ENCODE measurements at regions not wholly inside any gene's neighbourhood (a gene's known extent, or its start where the extent isn't known, plus 50 kb on each side); places are given as distances from the start of the nearest gene placed in this dataset.

DNA sequence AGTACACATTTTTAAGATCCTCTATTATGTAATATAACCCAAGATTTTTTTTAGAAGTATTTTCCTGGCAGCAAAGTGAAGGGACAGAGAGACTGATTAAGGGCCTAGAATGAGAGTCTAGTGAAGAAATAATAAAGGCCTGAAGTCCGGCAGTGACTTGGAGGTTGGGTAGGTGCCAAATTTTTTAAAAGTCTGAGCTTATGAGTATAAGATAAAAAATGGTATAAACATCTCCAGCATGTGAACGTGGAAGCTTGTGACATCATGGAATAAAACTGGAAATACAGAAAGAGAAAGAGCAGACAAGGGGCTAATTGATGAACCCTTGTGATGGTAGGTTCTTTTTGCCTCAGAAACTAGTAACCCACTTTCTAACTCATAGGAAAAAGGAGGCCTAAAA, 174.6 kb downstream of the SUCLA2 start:
- peak; percentile 76 for DNase-seq

DNA sequence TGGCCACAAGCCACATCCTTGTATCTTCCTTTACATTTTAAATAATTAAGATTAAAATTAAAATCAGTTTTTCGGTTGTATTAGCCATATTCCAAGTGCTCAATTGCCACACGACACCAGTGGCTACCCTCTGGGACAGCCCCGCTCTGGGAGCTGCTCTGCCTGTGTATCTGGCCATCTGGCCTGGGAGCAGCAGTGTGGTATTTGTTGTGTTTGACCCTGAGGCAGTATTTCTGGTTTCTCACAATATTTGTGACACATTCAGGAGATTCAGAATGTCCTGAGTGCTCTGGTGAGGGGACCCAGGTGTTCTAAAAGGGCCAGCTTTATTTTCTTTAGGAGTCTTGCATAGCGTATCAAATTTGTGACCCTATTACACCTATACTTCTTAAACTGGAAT, 179.0 kb downstream of the SUCLA2 start:
- no peak for DNase-seq

DNA sequence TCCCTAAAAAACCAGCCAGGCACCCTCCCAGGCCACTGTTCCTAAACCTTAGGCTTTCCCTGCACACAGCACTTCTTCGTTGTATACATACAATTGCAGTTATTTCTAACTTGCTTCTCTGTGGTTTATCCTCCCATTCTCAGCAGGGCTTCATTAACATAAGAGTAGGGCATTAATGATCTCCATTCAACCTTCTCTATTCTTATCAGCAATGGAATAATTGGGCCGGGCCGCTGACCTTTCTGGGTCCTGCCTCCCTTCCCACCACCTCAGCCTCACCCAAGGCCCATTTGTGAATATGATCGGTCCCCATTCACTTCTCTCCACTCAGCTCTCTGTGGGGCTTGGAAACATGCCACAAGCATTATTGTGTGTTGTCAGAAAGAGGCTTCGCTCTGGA, 184.2 kb downstream of the SUCLA2 start:
- DNase-seq: no peak

DNA sequence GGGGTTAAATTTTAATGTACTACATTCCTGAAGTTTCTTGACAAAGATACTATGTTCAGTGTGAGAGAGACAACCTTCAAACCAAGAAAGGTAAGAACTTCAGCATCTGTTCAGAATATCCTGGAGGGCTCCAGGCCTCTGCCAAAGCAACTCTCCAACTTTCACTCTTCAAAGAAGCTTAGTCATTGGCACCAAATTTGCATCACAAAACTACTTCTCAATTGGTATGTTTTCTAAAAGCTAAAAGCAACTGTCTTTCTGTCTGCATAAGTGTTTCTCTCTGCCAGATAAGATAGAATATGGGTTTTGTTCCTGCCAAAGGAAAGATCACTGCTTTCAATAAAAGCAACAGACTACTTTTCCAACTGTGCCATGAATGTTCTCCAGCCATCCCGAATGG, 187.4 kb downstream of the SUCLA2 start:
- no peak for DNase-seq

DNA sequence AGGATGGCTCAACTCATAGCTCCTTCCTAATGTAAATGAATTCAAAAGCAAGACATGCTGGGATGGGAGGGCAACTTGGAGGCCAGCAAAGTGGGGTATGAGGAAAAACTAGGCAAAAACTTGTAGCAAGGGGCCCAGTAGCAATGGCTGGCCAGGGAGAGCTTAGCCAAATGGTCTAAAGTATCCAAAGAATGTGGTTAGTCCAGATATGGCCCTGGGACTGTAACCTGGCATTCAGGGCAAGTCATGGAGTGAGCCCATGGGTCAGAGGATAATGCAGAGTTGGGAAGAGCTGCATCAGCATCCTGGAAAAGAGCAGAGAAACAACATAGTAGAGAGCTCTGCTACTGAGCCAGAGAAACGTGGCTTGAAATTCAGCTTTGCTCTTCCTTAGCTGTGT, 191.7 kb downstream of the SUCLA2 start:
- DNase-seq: no peak

DNA sequence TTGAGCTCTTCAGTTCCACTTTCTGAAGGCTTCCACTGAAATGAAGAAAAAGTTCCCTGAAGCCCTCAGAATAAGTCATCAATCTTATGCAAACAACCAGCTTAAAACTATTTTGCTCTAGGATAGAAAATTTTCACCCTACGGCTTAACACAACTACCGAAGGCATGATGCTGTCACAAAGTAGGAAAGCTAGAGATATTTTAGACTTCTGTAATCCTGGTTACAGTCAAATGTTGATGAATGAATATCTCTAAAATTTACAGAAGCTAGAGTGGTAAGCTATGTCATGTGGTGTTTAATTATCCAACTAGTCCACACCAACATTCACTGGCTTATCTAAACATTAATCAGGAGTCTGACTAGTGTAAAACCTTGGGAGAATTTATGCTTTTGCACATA, 197.9 kb downstream of the SUCLA2 start:
- no peak for DNase-seq

DNA sequence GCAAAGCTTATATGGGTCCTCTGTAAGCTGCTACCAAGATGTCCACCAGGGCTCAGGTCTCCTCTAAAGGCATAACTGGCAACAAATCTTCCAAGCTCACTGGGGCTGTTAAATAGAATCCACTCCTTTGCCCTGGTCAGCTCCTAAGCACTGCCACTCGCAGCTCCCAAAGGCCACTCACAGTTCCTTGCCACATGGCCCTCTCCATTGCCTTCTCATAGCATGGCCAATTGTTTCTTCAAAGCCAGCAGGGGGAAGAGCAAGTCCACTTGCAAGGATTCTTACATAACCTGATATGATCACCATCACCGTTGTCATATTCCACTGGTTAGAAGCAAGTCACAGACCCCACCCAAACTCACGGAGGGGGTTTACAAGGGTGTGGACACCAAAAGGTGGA, 199.5 kb downstream of the SUCLA2 start:
- no peak for DNase-seq

DNA sequence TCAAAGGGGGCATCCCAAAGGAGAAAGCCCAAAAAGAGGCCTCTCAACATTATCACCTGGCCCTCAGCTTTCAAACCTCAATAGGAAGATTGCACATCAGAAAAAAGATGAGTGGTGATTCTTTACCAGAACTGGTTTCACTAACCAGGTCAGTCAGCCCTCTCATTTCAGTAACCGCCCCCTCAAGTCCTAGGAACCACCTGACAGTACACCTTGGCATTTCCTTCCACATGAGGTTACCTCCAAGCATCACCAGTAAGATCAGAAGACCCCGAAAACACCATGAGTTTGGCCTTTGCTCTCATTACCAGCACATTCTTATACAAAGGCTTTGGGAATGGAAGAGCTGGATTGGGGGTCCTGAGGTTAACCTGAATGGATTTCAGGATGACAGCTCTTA, 200.5 kb downstream of the SUCLA2 start:
- DNase-seq: no peak

DNA sequence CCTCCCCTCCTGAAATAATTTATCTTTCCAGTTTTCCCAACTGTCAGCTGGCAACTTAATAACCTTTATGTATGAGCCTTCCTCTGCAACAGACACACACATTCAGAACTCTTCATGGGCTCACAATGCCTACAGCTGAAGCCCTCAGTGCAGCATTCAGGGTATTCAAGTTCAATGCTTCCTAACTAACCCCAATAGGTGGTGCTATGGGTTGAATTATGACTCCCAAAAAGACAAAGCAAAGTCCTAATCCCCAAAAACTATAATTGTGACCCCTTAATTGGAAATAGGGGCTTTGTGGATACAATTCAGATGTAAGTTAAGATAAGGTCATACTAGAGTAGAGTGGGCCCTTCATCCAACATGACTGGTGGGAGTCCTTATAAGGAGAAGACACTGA, 202.2 kb downstream of the SUCLA2 start:
- peak; percentile 50 for DNase-seq

DNA sequence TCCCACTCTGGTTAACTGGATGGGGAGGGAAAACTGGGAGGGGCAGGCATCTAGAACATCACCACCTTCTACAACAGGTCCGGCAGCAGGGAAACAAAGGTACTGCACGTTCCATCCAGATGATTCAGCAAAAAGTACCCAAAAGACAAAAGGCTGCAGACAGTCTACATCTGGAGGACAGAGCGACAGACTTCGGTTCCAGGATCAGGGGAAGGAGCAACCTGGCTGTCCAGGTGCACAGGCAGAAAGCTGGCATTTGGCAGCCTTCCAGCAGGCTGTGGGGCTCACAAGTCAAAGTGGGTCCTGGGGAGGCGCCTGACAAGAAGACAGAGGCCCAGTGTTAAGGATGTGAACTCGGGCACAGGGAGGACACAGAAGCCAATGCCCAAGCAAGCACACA, 202.9 kb downstream of the SUCLA2 start:
- DNase-seq: no peak

DNA sequence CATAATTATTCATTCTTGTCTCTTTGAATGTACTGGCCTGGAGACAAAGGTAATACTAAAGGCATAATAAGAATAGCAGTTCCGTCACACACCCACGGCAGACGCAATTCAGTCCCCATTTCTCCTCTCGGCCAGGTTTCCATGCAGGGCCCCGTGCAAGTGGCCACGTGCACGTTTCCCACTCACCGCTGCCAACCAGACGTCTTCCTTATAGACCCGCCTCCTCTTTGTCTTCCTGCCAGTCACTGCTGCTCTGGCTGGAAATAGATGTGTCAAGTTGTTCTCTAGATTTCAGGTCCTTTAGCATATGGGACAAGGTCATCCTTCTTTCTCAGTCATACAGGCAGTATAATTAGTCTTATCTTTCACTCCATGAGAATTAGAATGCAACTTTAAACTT, 204.3 kb downstream of the SUCLA2 start:
- DNase-seq: no peak

DNA sequence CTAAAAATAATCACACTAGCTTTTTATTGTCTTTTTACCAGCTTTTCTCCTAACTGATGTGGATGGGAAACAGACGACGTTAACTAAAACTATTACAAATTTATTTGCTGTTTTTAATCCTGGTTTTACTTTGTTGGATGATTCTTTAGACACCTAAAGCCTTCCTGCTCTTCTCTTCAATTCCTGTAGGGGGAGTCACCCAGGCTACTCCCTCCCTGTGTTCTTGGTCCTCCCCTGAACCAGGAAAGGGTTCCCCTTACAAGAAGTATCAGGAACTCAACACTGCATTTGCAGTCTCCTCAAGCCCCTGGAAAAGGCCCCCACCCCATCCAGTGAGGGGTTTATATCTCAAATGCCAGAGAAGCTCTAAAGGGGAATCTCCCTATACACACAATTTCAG, 206.1 kb downstream of the SUCLA2 start:
- peak; percentile 20 for DNase-seq

DNA sequence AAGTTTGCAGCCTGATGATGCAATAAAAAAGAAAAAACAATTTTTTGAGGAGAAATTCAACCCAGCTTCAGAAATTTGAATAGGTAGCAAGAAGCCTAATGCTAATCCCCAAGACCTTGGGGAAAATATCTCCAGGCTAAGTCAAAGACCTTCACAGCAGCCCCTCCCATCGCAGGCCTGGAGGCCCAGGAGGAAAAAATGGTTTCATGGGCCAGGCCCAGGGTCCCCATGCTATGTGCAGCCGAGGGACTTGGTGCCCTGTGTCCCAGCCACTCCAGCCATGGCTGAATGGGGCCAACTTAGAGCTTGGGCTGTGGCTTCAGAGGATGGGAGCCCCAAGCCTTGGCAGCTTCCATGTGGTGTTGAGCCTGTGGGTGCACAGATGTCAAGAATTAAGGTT, 210.3 kb downstream of the SUCLA2 start:
- DNase-seq: no peak

DNA sequence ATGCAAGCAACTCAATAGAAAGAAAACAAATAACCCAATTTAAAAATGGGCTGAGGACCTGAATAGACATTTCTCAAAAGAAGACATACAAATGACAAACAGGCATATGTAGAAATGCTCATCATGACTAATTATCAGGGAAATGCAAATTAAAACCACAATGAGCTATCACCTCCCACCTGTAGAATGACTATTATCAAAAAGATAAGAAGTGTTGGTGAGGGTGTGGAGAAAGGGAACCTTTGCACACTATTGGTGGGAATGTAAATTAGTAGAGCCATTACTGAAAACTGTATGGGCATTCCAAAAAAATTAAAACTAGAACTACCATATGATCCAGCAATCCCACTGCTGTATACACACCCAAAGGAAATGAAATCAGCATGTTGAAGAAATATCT, 212.2 kb downstream of the SUCLA2 start:
- no peak for DNase-seq

DNA sequence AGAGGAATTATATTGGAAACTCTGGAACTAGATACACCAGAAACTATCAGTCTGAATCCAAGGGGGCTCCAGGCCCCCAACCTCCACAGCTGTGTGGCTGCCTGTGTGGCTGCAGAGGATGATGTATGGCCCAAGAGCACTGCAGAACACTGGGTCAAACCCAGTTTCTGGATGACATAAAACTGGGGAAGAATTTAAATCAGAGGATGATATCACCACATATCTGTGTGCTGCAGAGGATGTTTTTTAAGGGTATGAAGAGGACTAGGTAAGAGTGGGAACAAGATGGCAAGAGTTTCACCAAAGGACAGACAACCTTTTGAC, 226.4 kb downstream of the SUCLA2 start:
- DNase-seq: no peak

DNA sequence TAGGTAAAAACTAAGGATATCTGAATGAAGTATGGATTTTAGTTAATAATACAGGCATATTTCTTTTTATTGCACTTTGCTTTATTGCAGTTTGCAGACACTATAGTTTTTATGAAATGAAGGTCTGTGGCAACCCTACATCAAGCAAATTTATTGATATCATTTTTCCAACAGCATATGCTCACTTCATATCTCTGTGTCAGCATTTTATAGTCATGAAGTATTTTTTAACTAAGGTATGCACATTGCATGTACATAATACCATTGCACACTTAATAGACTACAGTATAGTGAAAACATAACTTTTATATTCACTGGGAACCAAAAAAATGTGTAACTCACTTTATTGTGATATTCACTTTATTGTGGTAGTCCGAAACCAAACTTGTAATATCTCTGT, 236.3 kb downstream of the SUCLA2 start:
- no peak for DNase-seq

DNA sequence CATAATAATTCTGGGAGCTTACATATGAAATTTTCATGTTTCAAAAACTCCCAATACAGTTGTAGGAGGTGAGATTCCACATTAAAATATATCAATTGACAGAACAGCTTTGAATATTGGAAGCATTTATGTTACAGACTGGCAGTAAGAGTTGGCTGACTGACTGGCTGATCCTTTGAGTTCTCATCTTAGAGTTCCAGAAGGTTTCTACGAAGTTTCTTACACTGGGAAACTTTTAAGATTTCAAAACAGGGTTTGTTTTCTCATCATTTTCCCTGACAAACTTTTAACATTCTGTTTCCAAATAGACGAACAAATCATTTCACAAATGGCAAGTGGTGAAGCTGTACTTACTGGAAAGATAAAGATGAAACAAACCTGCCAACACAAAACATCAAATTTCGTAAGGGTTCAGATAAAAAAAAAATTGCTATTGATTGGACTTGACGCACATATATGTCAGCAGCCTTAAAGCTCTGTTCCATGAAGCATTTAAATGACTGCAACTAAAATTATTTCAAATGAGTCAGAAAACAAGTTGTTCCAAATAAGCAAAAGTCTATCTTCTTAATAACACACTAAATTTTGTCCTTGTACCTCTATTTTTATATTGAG, 243.5 kb downstream of the SUCLA2 start:
- no peak for DNase-seq

DNA sequence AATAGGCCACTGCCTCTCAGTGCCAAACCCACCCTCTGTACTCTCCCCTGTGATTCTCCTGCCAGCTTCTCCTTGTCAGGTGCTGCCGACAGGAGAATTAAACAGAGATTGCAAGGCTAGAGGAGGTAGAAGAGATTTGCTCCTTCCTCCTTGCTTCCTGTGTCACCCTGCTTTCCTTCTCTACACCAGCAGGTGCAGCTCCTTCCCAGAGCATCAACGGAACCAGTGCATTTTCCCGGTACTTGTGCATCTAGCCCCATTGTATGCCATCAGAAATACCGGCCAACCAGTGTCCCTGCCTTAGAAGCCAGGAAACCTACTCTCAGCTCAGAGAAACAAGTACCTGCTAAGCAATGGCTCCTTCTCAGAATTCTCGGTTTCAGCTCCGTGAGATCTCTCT, 253.2 kb downstream of the SUCLA2 start:
- DNase-seq: no peak

DNA sequence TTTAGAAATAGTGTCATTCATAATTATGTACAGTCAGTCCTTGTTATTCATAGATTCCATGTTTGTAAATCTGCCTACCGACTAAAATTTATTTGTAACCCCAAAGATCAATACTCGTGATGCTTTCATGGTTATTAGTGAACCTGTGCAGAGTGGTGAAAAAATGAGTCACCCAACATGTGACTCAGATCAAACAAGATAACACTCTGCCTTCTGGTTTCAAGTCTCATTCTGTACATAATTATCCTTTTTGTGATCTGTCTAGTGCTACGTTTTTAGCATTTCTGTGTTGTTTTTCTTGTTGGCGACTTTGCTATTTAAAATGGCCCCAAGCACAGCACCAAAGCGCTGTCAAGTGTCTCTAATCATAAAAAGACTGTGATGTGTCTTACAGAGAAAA, 274.7 kb downstream of the SUCLA2 start:
- DNase-seq: no peak

DNA sequence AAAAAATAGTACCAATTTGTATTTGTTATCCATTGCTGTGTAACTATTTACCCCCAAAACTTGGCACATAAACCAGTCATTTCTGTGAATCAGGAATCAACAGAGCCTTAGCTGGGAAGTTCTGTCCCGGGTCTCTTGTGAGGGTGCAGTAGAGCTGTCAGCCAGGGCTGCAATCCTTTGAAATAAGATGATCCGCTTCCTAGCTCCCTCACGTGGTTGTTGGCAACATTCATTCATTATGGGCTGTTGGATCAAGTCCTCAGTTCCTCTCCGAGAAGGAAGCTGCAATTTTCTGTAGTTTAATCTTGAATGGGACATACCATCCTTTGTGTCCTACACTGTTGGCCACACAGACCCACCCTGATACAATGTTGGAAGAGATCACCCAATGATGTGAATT, 277.2 kb downstream of the SUCLA2 start:
- DNase-seq: no peak

DNA sequence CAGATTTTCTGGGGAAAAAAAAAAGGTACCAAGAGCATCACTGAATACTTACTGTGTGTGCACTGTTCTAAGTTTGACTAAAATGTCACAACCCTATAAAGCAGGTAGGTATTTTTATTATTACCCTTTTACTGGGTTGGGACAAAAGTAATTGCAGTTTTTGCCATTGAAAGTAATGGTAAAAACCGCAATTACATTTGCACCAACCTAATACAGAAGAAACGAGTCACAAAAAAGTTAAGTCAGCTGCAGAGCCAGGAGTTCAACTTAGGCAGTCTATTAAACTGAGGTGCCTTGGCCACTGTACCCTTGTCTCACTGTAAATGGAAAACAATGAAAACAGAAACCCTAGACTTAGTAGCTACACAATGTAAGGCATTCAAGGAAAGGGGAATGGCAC, 281.9 kb downstream of the SUCLA2 start:
- no peak for DNase-seq

DNA sequence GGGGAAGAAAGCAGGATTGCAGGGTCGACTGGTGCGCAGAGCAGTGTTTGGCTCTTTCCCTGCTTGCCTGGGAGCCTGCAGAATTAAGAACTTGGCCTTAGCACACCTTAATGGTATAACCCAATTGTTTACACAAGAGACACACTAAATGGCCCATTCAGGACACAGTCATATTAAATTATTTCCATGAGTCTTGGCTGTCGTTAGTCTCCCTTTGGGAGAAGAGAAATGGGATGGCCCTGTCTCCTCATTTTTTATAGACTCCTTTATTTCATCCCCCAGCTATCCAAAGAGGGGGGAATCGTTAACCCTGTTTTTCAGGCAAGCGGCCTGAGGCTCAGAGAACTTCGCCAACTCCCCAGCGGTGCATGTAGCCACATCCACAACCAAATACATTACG, 282.5 kb downstream of the SUCLA2 start:
- DNase-seq: no peak

DNA sequence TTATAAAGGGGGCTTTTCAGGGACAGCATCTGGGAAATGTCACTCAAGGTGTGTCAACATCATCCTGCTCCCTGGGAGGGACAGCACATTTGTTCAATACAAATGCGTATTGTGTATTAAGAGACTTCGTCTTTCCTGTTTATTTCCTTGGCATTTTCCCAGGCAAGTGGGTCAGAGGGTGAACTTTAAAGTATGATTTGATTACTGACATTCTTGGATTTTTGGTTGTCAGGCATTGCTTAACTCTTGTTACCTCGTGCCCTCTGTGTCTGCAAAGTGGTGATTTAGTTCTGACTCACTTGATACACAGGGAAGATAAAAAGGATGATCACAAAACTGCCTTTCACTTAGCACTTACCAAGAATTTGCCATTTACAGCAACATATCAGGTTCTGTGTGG, 292.7 kb downstream of the SUCLA2 start:
- DNase-seq: no peak

DNA sequence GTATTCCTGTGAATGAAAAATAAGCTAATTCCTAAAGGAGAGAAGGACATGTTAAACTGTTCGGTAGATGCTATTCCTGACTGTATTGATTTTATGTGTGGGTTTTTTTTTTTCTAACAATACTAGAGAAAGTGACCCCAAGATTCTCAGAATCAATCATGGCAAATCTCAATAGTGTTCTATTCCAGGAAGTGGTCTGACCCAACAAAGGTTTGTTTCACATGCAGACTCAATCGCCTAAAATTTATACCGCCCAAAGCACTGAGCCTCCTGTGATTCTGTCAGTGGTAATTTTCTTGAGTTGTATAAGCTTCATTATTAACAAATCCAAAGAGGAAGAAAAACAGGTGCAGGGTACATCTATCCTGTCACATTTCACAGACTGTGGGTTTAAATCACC, 293.7 kb downstream of the SUCLA2 start:
- no peak for DNase-seq

DNA sequence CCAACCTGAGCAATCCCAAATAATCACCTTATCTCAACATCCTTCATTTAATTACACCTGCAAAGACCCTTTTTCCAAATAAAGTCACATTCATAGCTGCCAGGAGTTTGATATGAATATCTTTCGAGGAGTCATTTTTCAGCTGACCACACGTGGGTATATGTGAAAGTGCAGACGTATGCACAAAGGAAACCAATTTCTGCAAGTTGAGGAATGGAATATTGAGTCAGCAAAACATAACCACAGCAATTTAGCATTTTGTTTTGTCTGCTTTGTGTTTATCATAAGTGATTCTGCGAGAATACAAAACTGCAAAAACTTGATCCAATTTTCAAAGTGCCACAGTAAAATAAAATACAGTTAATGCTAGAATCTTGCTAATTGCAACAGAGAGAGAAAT, 295.9 kb downstream of the SUCLA2 start:
- DNase-seq: no peak

DNA sequence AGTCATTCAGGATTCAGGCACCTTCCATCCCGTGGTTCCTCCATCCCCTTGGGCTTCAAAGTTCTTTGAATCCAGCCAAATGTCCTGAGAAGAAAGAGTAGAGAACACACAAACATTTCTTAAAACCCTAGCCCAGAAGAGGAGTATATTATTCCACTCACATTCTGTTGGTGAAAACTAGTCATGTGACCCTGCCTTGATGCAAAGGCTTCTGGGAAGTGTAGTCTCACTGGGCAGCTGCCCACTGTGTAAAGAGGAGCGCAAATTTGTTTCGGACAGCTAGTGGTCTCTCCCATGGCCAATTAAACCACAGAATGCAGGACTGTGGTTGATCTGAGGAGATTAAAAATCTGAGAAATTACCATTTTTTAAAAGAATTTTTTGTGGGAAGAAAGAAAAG, 304.4 kb downstream of the SUCLA2 start:
- DNase-seq: no peak
